ENCODE measurements at regions not wholly inside any gene's neighbourhood (a gene's known extent, or its start where the extent isn't known, plus 50 kb on each side); places are given as distances from the start of the nearest gene placed in this dataset.

DNA sequence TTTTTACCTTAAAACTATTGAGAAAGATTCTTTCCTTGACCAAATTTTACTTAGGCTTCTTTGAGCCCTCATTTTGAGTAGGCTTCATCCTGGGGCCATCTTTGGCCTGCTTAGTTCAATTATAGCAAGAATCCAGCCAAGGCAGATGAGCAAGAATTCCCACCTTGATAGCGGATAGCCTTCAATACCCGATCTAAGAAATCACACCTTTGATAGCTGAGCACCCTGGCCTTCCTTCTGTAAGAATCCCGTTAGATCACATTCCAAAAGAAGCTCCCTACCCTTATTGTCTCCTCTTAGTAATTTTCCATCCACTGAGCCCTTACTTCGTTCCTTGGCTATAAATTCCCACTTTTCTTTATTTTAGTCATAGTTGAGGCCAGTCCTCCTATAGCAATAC is 275.4 kb upstream of the ROBO1 start:
- no peaks in the 10 kb centered on the region for H3K4me1 Mint-ChIP-seq
- no peaks in the 10 kb centered on the region for H3K36me3 Mint-ChIP-seq
- no peak overlapping the region for H3K4me3 Mint-ChIP-seq
- H3K27ac Mint-ChIP-seq, result no peak overlapping the region
- no peak for ATAC-seq
- H3K27me3 Mint-ChIP-seq, result no peaks in the 10 kb centered on the region
- H3K9me3 Mint-ChIP-seq, result no peaks in the 10 kb centered on the region

- Mint-ChIP-seq H3K27me3 (no peaks in the 10 kb centered on the region), H3K36me3 (no peaks in the 10 kb centered on the region), H3K27ac (no peak overlapping the region), H3K9me3 (peaks cover 2% of the 10 kb centered on the region), H3K4me3 (no peak overlapping the region), H3K4me1 (no peaks in the 10 kb centered on the region)
- ATAC-seq, result no peak
Measured at GRCh38 chr3:80040067-80040466, 272.3 kb upstream of the ROBO1 start.

DNA sequence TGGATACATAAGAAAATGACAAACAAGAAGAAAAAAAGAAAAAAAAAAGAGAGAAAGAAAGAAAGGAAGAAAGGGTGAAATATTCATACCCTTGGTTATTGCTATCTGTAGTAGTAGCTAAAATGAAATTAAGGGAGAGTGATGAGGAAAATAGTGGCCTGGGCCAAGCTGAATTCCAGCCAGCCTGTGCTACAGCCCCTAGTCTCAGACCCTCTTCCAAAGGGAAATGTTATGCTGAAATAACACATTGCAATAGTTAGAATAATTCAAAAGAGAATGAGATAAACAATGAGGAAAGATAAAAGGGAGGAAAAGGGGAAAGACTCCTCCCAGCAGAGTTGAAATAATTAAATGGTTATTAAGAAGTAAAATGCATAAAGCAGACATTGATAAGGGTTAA is 268.4 kb upstream of the ROBO1 start:
- no peak for ATAC-seq
- Mint-ChIP-seq H3K4me3 (no peak overlapping the region), H3K27ac (no peak overlapping the region), H3K4me1 (no peaks in the 10 kb centered on the region), H3K27me3 (no peaks in the 10 kb centered on the region), H3K9me3 (peaks cover 2% of the 10 kb centered on the region), H3K36me3 (no peaks in the 10 kb centered on the region)

GRCh38 chr3:80035021-80035420 is 267.2 kb upstream of the ROBO1 start:
- ATAC-seq, result no peak

GRCh38 chr3:80023010-80023409 is 255.2 kb upstream of the ROBO1 start:
- Mint-ChIP-seq H3K9me3 (peaks cover 2% of the 10 kb centered on the region), H3K4me1 (no peaks in the 10 kb centered on the region), H3K4me3 (no peak overlapping the region), H3K27ac (no peak overlapping the region), H3K36me3 (no peaks in the 10 kb centered on the region), H3K27me3 (no peaks in the 10 kb centered on the region)
- no peak for ATAC-seq

More at GRCh38 chr3:80035021-80035420, 267.2 kb upstream of the ROBO1 start:
- no peaks in the 10 kb centered on the region for H3K36me3 Mint-ChIP-seq
- peaks cover 2% of the 10 kb centered on the region for H3K9me3 Mint-ChIP-seq
- no peaks in the 10 kb centered on the region for H3K27me3 Mint-ChIP-seq
- no peak overlapping the region for H3K27ac Mint-ChIP-seq
- no peak overlapping the region for H3K4me3 Mint-ChIP-seq
- H3K4me1 Mint-ChIP-seq, result no peaks in the 10 kb centered on the region

GRCh38 chr3:80018375-80018774 is 250.6 kb upstream of the ROBO1 start:
- no peak overlapping the region for H3K4me3 Mint-ChIP-seq
- no peak for ATAC-seq
- no peak overlapping the region for H3K27ac Mint-ChIP-seq
- H3K4me1 Mint-ChIP-seq, result no peaks in the 10 kb centered on the region
- H3K9me3 Mint-ChIP-seq, result no peaks in the 10 kb centered on the region
- no peaks in the 10 kb centered on the region for H3K36me3 Mint-ChIP-seq
- H3K27me3 Mint-ChIP-seq, result no peaks in the 10 kb centered on the region

- H3K9me3 Mint-ChIP-seq, result no peaks in the 10 kb centered on the region
- H3K4me1 Mint-ChIP-seq, result no peaks in the 10 kb centered on the region
- no peaks in the 10 kb centered on the region for H3K27me3 Mint-ChIP-seq
- H3K4me3 Mint-ChIP-seq, result no peak overlapping the region
- H3K36me3 Mint-ChIP-seq, result no peaks in the 10 kb centered on the region
- H3K27ac Mint-ChIP-seq, result no peak overlapping the region
- ATAC-seq, result no peak
Measured at GRCh38 chr3:80017369-80017768, 249.6 kb upstream of the ROBO1 start.

DNA sequence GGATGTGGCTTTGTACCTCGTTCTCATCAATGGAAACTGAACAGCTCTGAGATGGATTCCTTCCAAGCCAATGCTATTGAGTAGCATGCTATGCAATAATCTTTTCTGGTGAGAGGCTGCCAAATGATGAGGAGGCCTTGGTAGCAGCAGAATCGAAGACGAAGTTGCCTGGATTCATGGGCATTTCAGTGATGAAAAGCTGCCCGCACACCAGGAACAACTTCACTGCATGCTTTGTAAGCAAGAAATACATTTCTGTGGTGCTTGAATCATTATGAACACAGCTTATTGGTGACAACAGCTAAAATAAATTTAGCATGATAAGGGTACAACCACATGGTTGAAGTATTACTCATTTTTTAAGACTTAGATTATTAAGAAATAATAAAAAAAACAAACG is 246.8 kb upstream of the ROBO1 start:
- Mint-ChIP-seq H3K9me3 (no peaks in the 10 kb centered on the region), H3K36me3 (no peaks in the 10 kb centered on the region), H3K4me3 (no peak overlapping the region), H3K27ac (no peak overlapping the region), H3K27me3 (no peaks in the 10 kb centered on the region), H3K4me1 (no peaks in the 10 kb centered on the region)
- no peak for ATAC-seq

DNA sequence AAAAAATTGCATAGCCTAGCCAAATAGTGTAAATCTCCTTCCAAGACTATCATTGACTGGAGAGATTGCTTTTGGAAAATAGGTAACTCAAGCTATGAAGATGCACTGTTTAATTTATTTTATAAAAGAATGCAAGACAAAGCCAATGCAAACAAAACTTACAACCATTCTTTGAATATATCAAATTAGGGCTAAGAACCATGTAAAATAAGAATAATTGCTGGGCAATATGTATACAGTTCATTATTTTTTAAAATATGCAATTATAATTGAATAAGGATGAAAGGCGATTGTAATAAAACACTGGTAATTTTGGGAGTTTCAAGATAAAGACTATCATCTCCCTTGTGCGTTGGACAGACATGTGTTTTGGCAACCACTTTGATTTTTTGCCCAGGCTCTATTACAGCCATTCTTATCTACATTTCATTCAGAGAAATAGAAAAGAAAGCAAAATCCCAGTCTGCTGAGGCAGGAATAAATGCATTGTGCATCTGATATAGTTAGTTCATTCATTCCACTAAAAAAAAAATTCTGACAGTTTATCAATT is 242.3 kb upstream of the ROBO1 start:
- peaks cover 2% of the 10 kb centered on the region for H3K9me3 Mint-ChIP-seq
- H3K27ac Mint-ChIP-seq, result no peak overlapping the region
- H3K4me1 Mint-ChIP-seq, result no peaks in the 10 kb centered on the region
- no peaks in the 10 kb centered on the region for H3K36me3 Mint-ChIP-seq
- H3K4me3 Mint-ChIP-seq, result no peak overlapping the region
- ATAC-seq, result no peak
- H3K27me3 Mint-ChIP-seq, result no peaks in the 10 kb centered on the region

DNA sequence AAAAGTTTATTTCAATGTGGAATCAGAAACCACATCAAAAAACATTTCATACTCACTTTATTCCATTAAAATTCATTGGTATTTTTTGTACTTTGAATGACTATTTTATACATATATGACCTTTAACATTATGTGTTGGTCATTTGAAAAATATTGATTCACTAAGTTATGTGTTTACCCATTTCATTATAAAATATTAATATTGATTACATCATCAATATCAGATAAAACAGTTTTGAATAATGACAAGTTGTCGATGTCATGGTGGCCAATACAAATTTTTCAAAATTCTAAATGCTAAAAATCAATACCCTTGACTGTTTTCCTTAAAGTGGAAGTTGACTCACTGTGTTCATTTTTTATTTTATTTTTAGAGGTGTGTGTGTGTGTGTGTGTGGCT is 239.7 kb upstream of the ROBO1 start:
- no peak overlapping the region for H3K4me3 Mint-ChIP-seq
- no peaks in the 10 kb centered on the region for H3K27me3 Mint-ChIP-seq
- H3K27ac Mint-ChIP-seq, result no peak overlapping the region
- peaks cover 2% of the 10 kb centered on the region for H3K9me3 Mint-ChIP-seq
- no peaks in the 10 kb centered on the region for H3K4me1 Mint-ChIP-seq
- ATAC-seq, result no peak
- no peaks in the 10 kb centered on the region for H3K36me3 Mint-ChIP-seq

DNA sequence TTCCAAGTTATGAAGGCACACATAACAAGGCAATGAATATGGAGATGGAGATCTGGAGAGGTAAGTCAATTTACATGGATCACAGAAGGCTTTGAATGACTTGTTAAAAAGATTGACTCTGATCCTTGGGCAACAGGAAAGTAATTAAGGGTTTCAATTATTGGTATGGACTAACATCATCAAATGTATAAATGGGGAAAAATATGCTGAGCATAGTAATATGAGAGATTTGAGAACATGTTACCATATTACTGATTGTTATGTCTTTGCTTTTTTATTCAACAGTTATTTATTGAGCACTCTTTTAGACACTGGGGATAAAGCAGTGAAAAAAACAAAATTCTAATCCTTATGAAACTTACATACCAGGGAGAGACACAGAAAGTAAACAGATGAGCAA is 238.5 kb upstream of the ROBO1 start:
- no peak overlapping the region for H3K27ac Mint-ChIP-seq
- no peaks in the 10 kb centered on the region for H3K36me3 Mint-ChIP-seq
- H3K4me1 Mint-ChIP-seq, result no peaks in the 10 kb centered on the region
- no peak for ATAC-seq
- no peaks in the 10 kb centered on the region for H3K27me3 Mint-ChIP-seq
- H3K9me3 Mint-ChIP-seq, result peaks cover 2% of the 10 kb centered on the region
- H3K4me3 Mint-ChIP-seq, result no peak overlapping the region

- Mint-ChIP-seq H3K9me3 (no peaks in the 10 kb centered on the region), H3K36me3 (no peaks in the 10 kb centered on the region), H3K4me1 (no peaks in the 10 kb centered on the region), H3K4me3 (no peak overlapping the region), H3K27ac (no peak overlapping the region), H3K27me3 (no peaks in the 10 kb centered on the region)
- ATAC-seq, result no peak
Measured at GRCh38 chr3:80000022-80000421, 232.2 kb upstream of the ROBO1 start.

DNA sequence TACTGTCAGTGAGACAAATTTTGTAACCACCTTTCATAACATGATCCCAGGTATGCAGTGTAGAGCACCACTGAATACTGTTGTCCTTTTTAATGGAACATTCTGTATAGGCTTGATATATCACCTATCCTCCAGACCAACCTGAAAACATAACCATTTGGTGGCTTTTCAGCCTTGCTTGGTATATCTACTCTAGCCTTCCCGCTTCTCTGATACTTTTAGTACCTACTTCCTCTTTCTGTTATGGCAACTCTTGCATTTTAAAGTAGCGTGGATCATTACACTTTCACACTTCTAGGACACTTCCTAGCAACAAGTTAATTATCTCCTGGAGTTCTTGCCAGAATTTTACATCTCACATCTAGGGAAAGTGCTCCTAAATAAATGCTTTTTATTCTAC is 226.6 kb upstream of the ROBO1 start:
- Mint-ChIP-seq H3K27ac (no peak overlapping the region), H3K36me3 (no peaks in the 10 kb centered on the region), H3K27me3 (no peaks in the 10 kb centered on the region), H3K4me3 (no peak overlapping the region), H3K9me3 (peaks cover 2% of the 10 kb centered on the region), H3K4me1 (no peaks in the 10 kb centered on the region)
- ATAC-seq, result no peak

DNA sequence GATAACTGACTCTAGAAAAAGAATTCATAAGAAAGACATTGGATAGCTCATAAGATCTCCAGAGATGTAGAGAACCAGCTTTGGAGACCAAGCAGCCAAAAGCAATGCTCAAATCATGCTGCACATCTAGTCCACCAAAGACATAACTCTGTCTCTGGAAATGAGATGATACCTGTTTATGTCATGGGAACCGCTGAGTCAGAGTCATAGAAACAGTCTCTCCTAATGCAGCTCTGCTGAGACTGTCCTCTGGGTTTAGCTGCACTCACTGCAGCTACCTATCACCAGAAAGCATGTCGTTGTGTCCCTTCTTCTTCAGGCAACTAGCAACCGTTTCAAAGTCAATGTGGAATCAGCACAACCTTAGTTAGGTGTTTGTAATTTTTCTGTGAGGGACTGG is 218.5 kb upstream of the ROBO1 start:
- Mint-ChIP-seq H3K4me1 (no peaks in the 10 kb centered on the region), H3K27ac (no peak overlapping the region), H3K4me3 (no peak overlapping the region), H3K9me3 (peaks cover 8% of the 10 kb centered on the region), H3K36me3 (no peaks in the 10 kb centered on the region), H3K27me3 (no peaks in the 10 kb centered on the region)
- no peak for ATAC-seq

GRCh38 chr3:79985816-79986215 is 218.0 kb upstream of the ROBO1 start:
- ATAC-seq, result no peak
- Mint-ChIP-seq H3K4me3 (no peak overlapping the region), H3K27me3 (no peaks in the 10 kb centered on the region), H3K9me3 (peaks cover 8% of the 10 kb centered on the region), H3K27ac (no peak overlapping the region), H3K36me3 (no peaks in the 10 kb centered on the region), H3K4me1 (no peaks in the 10 kb centered on the region)

DNA sequence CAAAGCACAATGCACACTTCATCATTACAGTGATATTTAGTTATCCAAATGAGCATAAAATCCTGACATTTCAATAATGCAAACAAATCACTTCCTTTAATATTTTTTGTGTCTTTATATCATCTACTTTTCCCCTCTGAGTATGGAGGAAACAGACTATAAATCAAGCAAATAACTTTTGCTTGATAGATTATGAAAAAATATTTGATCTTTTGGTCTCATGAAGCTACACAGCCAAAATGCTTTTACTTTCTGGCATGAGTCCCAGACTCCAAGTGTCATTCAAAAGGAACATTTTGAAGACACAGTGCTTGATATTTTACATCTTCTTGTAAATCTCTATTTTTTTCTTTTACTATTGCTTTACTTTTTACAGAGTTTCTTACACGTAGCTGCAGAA is 215.3 kb upstream of the ROBO1 start:
- Mint-ChIP-seq H3K27ac (no peak overlapping the region), H3K4me1 (no peaks in the 10 kb centered on the region), H3K27me3 (no peaks in the 10 kb centered on the region), H3K9me3 (peaks cover 3% of the 10 kb centered on the region), H3K36me3 (no peaks in the 10 kb centered on the region), H3K4me3 (no peak overlapping the region)
- ATAC-seq, result no peak

DNA sequence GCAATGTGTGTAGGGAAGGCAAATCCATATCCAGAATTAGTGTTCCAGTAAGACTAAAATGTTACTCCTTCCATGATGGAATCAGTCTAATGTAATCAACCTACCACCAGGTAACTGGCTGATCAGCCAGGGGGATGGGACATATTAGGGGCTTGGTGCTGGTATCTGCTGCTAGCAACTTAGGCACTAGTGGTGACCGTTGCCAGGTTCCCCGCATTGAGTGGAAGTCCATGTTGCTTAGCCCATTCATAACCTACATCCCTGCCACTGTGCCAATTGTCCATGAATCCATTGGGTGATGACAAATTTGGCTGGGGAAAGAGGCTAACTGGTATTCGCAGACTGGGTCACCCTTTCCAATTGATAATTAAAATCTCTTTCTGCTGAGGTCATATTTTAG is 212.2 kb upstream of the ROBO1 start:
- no peak overlapping the region for H3K4me3 Mint-ChIP-seq

More for the DNA sequence above, 212.2 kb upstream of the ROBO1 start:
- no peaks in the 10 kb centered on the region for H3K27me3 Mint-ChIP-seq
- H3K27ac Mint-ChIP-seq, result no peak overlapping the region
- peaks cover 6% of the 10 kb centered on the region for H3K9me3 Mint-ChIP-seq
- no peaks in the 10 kb centered on the region for H3K36me3 Mint-ChIP-seq
- no peaks in the 10 kb centered on the region for H3K4me1 Mint-ChIP-seq
- no peak for ATAC-seq

Data from stimulated activated memory B cell treated with anti-CD40 and anti-IgM and Interleukin-4, amounts not matched to agents 10 μg/mL and 1 μg/mL and 100 μg/mL, for 72 hours (primary cell).